Activated CD8-positive, alpha-beta T cell treated with anti-CD3 and anti-CD28 coated beads for 36 hours (primary cell): ENCODE measurements at regions not wholly inside any gene's neighbourhood (a gene's known extent, or its start where the extent isn't known, plus 50 kb on each side); places are given as distances from the start of the nearest gene placed in this dataset.

Source experiments
- ATAC-seq: fragments of 200-7000 bp; cut with Tn5 transposase; one replicate; pipeline ENCODE4 v1.10.0; 2021; ENCODE audit warnings: mild to moderate bottlenecking, moderate library complexity
- CTCF ChIA-PET: fragments of 350-600 bp; sonication (Branson Sonifier 250); formaldehyde crosslinking; loops from one replicate; lab custom pipeline; 2021; ENCODE audit warnings: antibody characterized with exemption; lab: Charles Lee
- POLR2A ChIA-PET: fragments of 350-600 bp; sonication (Branson Sonifier 250); formaldehyde crosslinking; loops from one replicate; lab custom pipeline; 2021; ENCODE audit warnings: antibody characterized with exemption; lab: Charles Lee
- DNase-seq: peaks from one replicate; pipeline ENCODE4 v3.0.0-alpha.2; 2020
- H3K27ac Mint-ChIP-seq: one replicate; pipeline ENCODE4 v1.8.0; 2021; ENCODE audit warnings: mild to moderate bottlenecking, mixed read lengths
- H3K27me3 Mint-ChIP-seq: one replicate; pipeline ENCODE4 v1.8.0; 2021; ENCODE audit warnings: mixed read lengths
- H3K36me3 Mint-ChIP-seq: one replicate; pipeline ENCODE4 v1.8.0; 2021; ENCODE audit warnings: low read depth, mixed read lengths
- H3K4me1 Mint-ChIP-seq: one replicate; pipeline ENCODE4 v1.8.0; 2021; ENCODE audit warnings: low read depth, mixed read lengths
- H3K4me3 Mint-ChIP-seq: one replicate; pipeline ENCODE4 v1.8.0; 2021; ENCODE audit warnings: mild to moderate bottlenecking, moderate library complexity, mixed read lengths
- H3K9me3 Mint-ChIP-seq: one replicate; pipeline ENCODE4 v1.8.0; 2021; ENCODE audit warnings: mixed read lengths
- intact Hi-C: fragments of 100-400 bp; cut with micrococcal nuclease; formaldehyde crosslinking; loops from one replicate; pipeline ENCODE4 v1.10.0; 2022
- TF ChIP-seq, protein P1 (sequence below): fragments of 200-600 bp; IDR thresholded peaks from one replicate; pipeline ENCODE4 v1.8.0; 2022; ENCODE audit warnings: antibody characterized with exemption, mild to moderate bottlenecking

DNA sequence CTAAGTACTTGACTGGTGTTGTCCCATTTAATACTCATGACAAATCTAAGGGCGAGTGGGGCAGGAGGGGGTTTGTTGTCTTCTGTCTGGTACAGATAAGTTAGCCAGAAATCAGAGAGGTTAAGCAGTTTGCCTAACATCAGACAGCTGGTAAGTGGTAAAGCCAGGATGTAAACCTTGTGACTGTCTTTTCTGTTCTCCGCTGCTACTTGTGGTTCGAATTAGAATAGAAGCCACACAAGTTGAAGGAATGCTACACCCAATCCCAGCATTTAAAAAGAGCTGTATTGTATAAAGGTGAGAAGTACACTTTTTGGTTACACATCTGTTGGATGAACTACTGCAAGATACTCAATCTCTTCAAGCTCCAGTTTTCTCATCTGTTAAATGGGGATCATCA is 474.7 kb upstream of the SUCLG2 start:
- peaks cover 4% of the 10 kb centered on the region for H3K9me3 Mint-ChIP-seq
- peaks cover 4% of the 10 kb centered on the region for H3K36me3 Mint-ChIP-seq
- CTCF ChIA-PET, result no interaction called here
- POLR2A ChIA-PET, result no interaction called here
- TF ChIP-seq, protein P1, sequence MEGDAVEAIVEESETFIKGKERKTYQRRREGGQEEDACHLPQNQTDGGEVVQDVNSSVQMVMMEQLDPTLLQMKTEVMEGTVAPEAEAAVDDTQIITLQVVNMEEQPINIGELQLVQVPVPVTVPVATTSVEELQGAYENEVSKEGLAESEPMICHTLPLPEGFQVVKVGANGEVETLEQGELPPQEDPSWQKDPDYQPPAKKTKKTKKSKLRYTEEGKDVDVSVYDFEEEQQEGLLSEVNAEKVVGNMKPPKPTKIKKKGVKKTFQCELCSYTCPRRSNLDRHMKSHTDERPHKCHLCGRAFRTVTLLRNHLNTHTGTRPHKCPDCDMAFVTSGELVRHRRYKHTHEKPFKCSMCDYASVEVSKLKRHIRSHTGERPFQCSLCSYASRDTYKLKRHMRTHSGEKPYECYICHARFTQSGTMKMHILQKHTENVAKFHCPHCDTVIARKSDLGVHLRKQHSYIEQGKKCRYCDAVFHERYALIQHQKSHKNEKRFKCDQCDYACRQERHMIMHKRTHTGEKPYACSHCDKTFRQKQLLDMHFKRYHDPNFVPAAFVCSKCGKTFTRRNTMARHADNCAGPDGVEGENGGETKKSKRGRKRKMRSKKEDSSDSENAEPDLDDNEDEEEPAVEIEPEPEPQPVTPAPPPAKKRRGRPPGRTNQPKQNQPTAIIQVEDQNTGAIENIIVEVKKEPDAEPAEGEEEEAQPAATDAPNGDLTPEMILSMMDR, result no peak
- no peak for ATAC-seq
- intact Hi-C loops, result no loop called here
- H3K27ac Mint-ChIP-seq, result no peak overlapping the region
- H3K4me3 Mint-ChIP-seq, result no peak overlapping the region
- DNase-seq, result no peak
- H3K27me3 Mint-ChIP-seq, result peaks cover 1% of the 10 kb centered on the region
- H3K4me1 Mint-ChIP-seq, result peaks cover 3% of the 10 kb centered on the region

GRCh38 chr3:68123231-68123630 is 468.8 kb upstream of the SUCLG2 start:
- H3K4me1 Mint-ChIP-seq, result peaks cover 3% of the 10 kb centered on the region
- no peak for DNase-seq
- POLR2A ChIA-PET, result no interaction called here
- H3K9me3 Mint-ChIP-seq, result no peaks in the 10 kb centered on the region
- H3K27me3 Mint-ChIP-seq, result no peaks in the 10 kb centered on the region
- no peak overlapping the region for H3K4me3 Mint-ChIP-seq
- no peak for ATAC-seq
- intact Hi-C loops, result no loop called here
- CTCF ChIA-PET, result no interaction called here
- H3K36me3 Mint-ChIP-seq, result no peaks in the 10 kb centered on the region
- TF ChIP-seq, protein P1, result no peak
- no peak overlapping the region for H3K27ac Mint-ChIP-seq

DNA sequence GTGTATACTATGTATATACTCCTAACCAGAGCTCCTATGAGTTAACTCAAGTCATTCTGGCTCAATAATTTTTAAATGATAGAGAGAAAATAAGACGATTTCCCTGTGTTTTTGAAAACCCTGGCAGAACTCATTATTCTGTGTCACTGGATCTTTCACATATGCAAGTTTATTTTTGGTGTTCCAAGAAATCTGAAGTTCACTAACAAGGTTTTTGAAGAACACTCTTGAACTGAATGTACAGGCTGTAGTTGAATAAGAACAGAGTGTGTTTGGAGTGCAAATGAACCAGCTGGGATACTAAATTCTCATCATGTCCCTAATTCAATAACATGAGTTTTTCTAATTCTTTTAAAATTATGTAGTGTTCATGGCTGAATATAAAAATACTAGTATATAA is 466.9 kb upstream of the SUCLG2 start:
- TF ChIP-seq, protein P1, result no peak
- Mint-ChIP-seq H3K9me3 (no peaks in the 10 kb centered on the region), H3K4me3 (no peak overlapping the region), H3K4me1 (peaks cover 3% of the 10 kb centered on the region), H3K27ac (no peak overlapping the region), H3K27me3 (no peaks in the 10 kb centered on the region), H3K36me3 (no peaks in the 10 kb centered on the region)
- ChIA-PET CTCF (no interaction called here), POLR2A (no interaction called here)
- intact Hi-C loops, result no loop called here
- no peak for ATAC-seq
- no peak for DNase-seq

DNA sequence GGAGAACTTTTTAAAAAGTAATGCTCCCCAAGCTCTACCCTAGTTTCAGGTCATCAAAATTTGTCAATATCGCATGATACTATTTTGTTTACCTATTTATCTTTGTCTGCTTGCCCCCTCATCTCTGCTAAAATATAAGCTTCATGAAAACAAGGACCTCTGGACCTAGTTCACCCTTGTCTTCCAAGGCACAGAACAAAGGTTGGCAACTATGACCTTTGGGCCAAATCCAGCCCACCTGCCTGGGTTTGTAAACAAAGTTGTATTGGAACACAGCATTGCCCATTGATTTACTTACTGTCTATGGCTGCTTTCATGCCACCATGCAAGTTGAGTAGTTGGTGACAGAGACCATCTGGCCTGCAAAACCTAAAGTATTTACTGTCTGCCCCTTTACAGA is 462.2 kb upstream of the SUCLG2 start:
- ChIA-PET CTCF (interaction anchor here (0.9 kb wide), 1 partner anchor 9 kb away, joined by 3 read pairs; no protein-coding TSS in a partner anchor), POLR2A (no interaction called here)
- ATAC-seq (no peak), DNase-seq (no peak)
- intact Hi-C loops, result no loop called here
- Mint-ChIP-seq H3K4me1 (no peaks in the 10 kb centered on the region), H3K27me3 (no peaks in the 10 kb centered on the region), H3K9me3 (no peaks in the 10 kb centered on the region), H3K36me3 (no peaks in the 10 kb centered on the region), H3K4me3 (no peak overlapping the region), H3K27ac (no peak overlapping the region)
- TF ChIP-seq, protein P1, result no peak

DNA sequence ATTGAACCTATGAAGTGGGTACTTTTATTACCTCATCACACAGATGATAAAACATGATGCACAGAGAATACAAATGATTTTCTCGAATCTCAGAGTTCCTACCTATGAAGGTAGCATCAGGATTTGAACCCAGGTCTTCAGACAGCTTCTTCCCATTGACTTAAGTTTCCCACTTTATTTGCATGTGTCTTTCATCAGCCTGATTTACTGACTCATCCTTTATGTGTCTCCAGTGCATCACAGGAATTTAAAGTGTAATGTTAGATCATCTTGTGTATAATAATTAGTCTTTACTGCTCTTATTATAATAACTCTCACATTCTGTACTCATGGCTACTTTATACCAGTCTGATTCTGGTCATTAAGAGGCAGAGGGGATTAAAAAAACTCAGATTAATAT is 449.4 kb upstream of the SUCLG2 start:
- peaks cover 7% of the 10 kb centered on the region for H3K4me1 Mint-ChIP-seq
- no peak for DNase-seq
- CTCF ChIA-PET, result no interaction called here
- no peaks in the 10 kb centered on the region for H3K27me3 Mint-ChIP-seq
- H3K4me3 Mint-ChIP-seq, result no peak overlapping the region
- ATAC-seq, result no peak
- TF ChIP-seq, protein P1, result no peak
- POLR2A ChIA-PET, result interaction anchor here (1.0 to 1.2 kb wide), 2 partner anchors 13 to 17 kb away, joined by 3 read pairs; no protein-coding TSS in a partner anchor
- no peak overlapping the region for H3K27ac Mint-ChIP-seq
- H3K36me3 Mint-ChIP-seq, result no peaks in the 10 kb centered on the region
- intact Hi-C loops, result no loop called here
- peaks cover 7% of the 10 kb centered on the region for H3K9me3 Mint-ChIP-seq
